Mesenchymal stem cell (in vitro differentiated cells and primary cell): ENCODE measurements at regions not wholly inside any gene's neighbourhood (a gene's known extent, or its start where the extent isn't known, plus 50 kb on each side); places are given as distances from the start of the nearest gene placed in this dataset.

Experiments
- DNase-seq: peaks from one replicate; pipeline ENCODE4 v3.0.0-alpha.2; 2013
- H2AFZ ChIP-seq: one replicate; pipeline ENCODE4 v1.6.1; 2013; ENCODE audit warnings: low read depth, mild to moderate bottlenecking, control low read depth, inconsistent platforms, low read length, moderate library complexity
- H2AK5ac ChIP-seq: 2 replicates; pipeline ENCODE4 v1.6.1; 2013; ENCODE audit warnings: low read length, moderate library complexity, mild to moderate bottlenecking, inconsistent platforms; ENCODE audit not compliant: severe bottlenecking
- H2BK120ac ChIP-seq: one replicate; pipeline ENCODE4 v1.6.1; 2013; ENCODE audit warnings: low read depth, mild to moderate bottlenecking, inconsistent platforms, low read length, moderate library complexity
- H2BK12ac ChIP-seq, 2 experiments: one replicate each; pipeline ENCODE4 v1.6.1; 2013; ENCODE audit warnings: inconsistent platforms in 2 of 2, low read length in 2 of 2, mild to moderate bottlenecking in 2 of 2, moderate library complexity in 2 of 2, control low read depth in 1 of 2
- H2BK15ac ChIP-seq: one replicate; pipeline ENCODE4 v1.6.1; 2013; ENCODE audit warnings: mild to moderate bottlenecking, low read depth, inconsistent platforms; ENCODE audit not compliant: poor library complexity, severe bottlenecking
- H2BK5ac ChIP-seq: 2 replicates; pipeline ENCODE4 v1.6.1; 2013; ENCODE audit warnings: low read depth, mild to moderate bottlenecking, low read length, control low read depth, inconsistent platforms; ENCODE audit not compliant: poor library complexity, severe bottlenecking
- H3K14ac ChIP-seq, 2 experiments: one replicate each; pipeline ENCODE4 v1.6.1; 2013; ENCODE audit warnings: inconsistent platforms in 2 of 2, low read length in 2 of 2, control low read depth in 1 of 2, mild to moderate bottlenecking in 1 of 2, moderate library complexity in 1 of 2
- H3K18ac ChIP-seq, 2 experiments: one replicate each; pipeline ENCODE4 v1.6.1; 2013; ENCODE audit warnings: inconsistent platforms in 2 of 2, low read length in 2 of 2, control low read depth in 1 of 2, low read depth in 1 of 2, mild to moderate bottlenecking in 1 of 2
- H3K23ac ChIP-seq, 2 experiments: one replicate each; pipeline ENCODE4 v1.6.1; 2013; ENCODE audit warnings: inconsistent platforms in 2 of 2, low read length in 2 of 2, mild to moderate bottlenecking in 2 of 2, moderate library complexity in 2 of 2, control low read depth in 1 of 2
- H3K27ac ChIP-seq: 2 replicates; pipeline ENCODE4 v1.5.1; 2013; ENCODE audit warnings: mild to moderate bottlenecking, moderate library complexity, low read length, control low read depth, inconsistent platforms; ENCODE audit not compliant: poor library complexity, severe bottlenecking
- H3K27me3 ChIP-seq, 2 experiments: 2 replicates each; pipeline versions ENCODE4 v1.6.1 to v1.7.0; 2013; ENCODE audit warnings: low read length in 2 of 2, mild to moderate bottlenecking in 2 of 2, moderate library complexity in 2 of 2, control low read depth in 1 of 2, inconsistent platforms in 1 of 2; ENCODE audit not compliant: control insufficient read depth in 1 of 2, insufficient read depth in 1 of 2
- H3K36me3 ChIP-seq, 2 experiments: 2 replicates each; pipeline versions ENCODE4 v1.6.1 to v1.7.0; 2013; ENCODE audit warnings: low read length in 2 of 2, control low read depth in 1 of 2, inconsistent platforms in 1 of 2, low read depth in 1 of 2, mild to moderate bottlenecking in 1 of 2; ENCODE audit not compliant: insufficient read depth in 2 of 2, control insufficient read depth in 1 of 2
- H3K4ac ChIP-seq, 2 experiments: one replicate each; pipeline ENCODE4 v1.6.1; 2013; ENCODE audit warnings: inconsistent platforms in 2 of 2, low read length in 2 of 2, mild to moderate bottlenecking in 2 of 2, moderate library complexity in 2 of 2, control low read depth in 1 of 2, low read depth in 1 of 2
- H3K4me1 ChIP-seq: 2 replicates; pipeline ENCODE4 v1.6.1; 2013; ENCODE audit warnings: low read depth, low read length, control low read depth; ENCODE audit not compliant: control insufficient read depth, insufficient read depth
- H3K4me2 ChIP-seq: 2 replicates; pipeline ENCODE4 v1.6.1; 2013; ENCODE audit warnings: low read length, mild to moderate bottlenecking, inconsistent platforms; ENCODE audit not compliant: poor library complexity, severe bottlenecking
- H3K4me3 ChIP-seq, 2 experiments: 2 replicates each; pipeline versions ENCODE4 v1.5.1 to v1.7.0; 2013; ENCODE audit warnings: low read length in 2 of 2, mild to moderate bottlenecking in 2 of 2, control low read depth in 1 of 2, low read depth in 1 of 2; ENCODE audit not compliant: insufficient read depth in 1 of 2
- H3K79me1 ChIP-seq: replicated peaks from 2 replicates; pipeline ENCODE4 v1.6.1; 2013; ENCODE audit warnings: mild to moderate bottlenecking, control low read depth, low read length, inconsistent platforms; ENCODE audit not compliant: poor library complexity, severe bottlenecking
- H3K9ac ChIP-seq: 2 replicates; pipeline ENCODE4 v1.7.0; 2013; ENCODE audit warnings: mild to moderate bottlenecking, low read length, moderate library complexity
- H3K9me3 ChIP-seq: 2 replicates; pipeline ENCODE4 v1.7.0; 2013; ENCODE audit warnings: mild to moderate bottlenecking, low read length; ENCODE audit not compliant: control insufficient read depth
- H4K8ac ChIP-seq: one replicate; pipeline ENCODE4 v1.6.1; 2013; ENCODE audit warnings: inconsistent platforms, mild to moderate bottlenecking, low read length, moderate library complexity
- H4K91ac ChIP-seq: one replicate; pipeline ENCODE4 v1.6.1; 2013; ENCODE audit warnings: mild to moderate bottlenecking, low read length, inconsistent platforms
- WGBS: methylation state at CpG from one replicate; pipeline ENCODE4 v1.1.7; 2013; ENCODE audit warnings: mixed read lengths; 5-methylcytosine and 5-hydroxymethylcytosine counted together

DNA sequence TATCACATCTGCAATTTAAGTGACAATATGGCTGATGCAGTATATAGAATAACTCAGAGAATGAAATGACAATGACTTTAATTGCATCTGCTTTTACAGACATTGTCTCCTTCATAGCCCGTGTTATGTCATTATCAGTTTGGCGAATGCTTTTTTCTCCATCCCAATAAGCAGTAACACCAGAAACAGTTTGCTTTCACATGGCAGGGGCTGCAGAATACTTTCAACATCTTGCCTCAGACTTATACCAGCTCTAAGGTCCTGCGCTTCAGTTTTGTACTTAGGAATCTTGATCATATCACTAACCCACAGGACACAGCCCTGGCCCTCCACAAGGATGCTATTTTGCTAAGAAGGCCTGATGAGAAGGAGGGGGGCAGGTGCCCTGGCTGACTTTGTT lies 49.9 kb upstream of the SPESP1 start:
- no peak overlapping the region for H3K27ac ChIP-seq
- H3K4me3 ChIP-seq, result no peak overlapping the region
- H2BK12ac ChIP-seq, result no peak overlapping the region
- H3K4me1 ChIP-seq, result peaks cover 1% of the 10 kb centered on the region
- H4K8ac ChIP-seq, result no peak overlapping the region
- 97% methylated on average over 2 of the region's 3 CpGs for whole genome bisulfite sequencing
- no peak overlapping the region for H2BK5ac ChIP-seq
- no peak overlapping the region for H2AFZ ChIP-seq
- H3K18ac ChIP-seq, result no peak overlapping the region
- H3K4me2 ChIP-seq, result no peak overlapping the region
- H3K23ac ChIP-seq, result no peak overlapping the region
- no peak for DNase-seq
- H3K9ac ChIP-seq, result no peak overlapping the region
- no peaks in the 10 kb centered on the region for H3K9me3 ChIP-seq
- H2BK15ac ChIP-seq, result no peak overlapping the region
- H2AK5ac ChIP-seq, result no peak overlapping the region
- no peak overlapping the region for H4K91ac ChIP-seq
- no peak overlapping the region for H3K4ac ChIP-seq
- H3K14ac ChIP-seq, result no peak overlapping the region
- H2BK120ac ChIP-seq, result no peak overlapping the region
- no peaks in the 10 kb centered on the region for H3K36me3 ChIP-seq
- H3K79me1 ChIP-seq, result no peaks in the 10 kb centered on the region
- H3K27me3 ChIP-seq, result peaks cover 3 to 9% of the 10 kb centered on the region in 2 experiments
